ENCODE measurements at regions not wholly inside any gene's neighbourhood (a gene's known extent, or its start where the extent isn't known, plus 50 kb on each side); places are given as distances from the start of the nearest gene placed in this dataset.
"Not testable (repeated sequence)": the region's sequence is repeated elsewhere in the genome, so short reads cannot be mapped to it uniquely, and the experiment has no call there.

GRCh38 chr13:25018729-25019115, 77.2 kb upstream of the PABPC3 start:
- Histone ChIP-seq H3K4me3 (ENCODE audit: control insufficient read depth in 2 of 3, extremely low read depth in 1 of 3, insufficient read depth in 2 of 3, low read depth in 1 of 3, low read length in 3 of 3) (no peak overlapping the region), H2AFZ (ENCODE audit: control insufficient read depth, low read length) (no peak overlapping the region), H3K36me3 (ENCODE audit: control insufficient read depth in 2 of 2, extremely low read depth in 1 of 2, insufficient read depth in 2 of 2, low read length in 2 of 2) (no peaks in the 10 kb centered on the region), H3K27ac (ENCODE audit: control insufficient read depth, insufficient read depth, low read length) (no peak overlapping the region), H3K9me3 (ENCODE audit: control insufficient read depth, low read depth, low read length) (no peaks in the 10 kb centered on the region), H3K4me1 (ENCODE audit: control insufficient read depth, extremely low read depth, insufficient read depth, low read length) (no peaks in the 10 kb centered on the region), H3K27me3 (ENCODE audit: control insufficient read depth, extremely low read depth, insufficient read depth, low read length) (peaks cover 22% of the 10 kb centered on the region), H3K9ac (ENCODE audit: control insufficient read depth, extremely low read depth, insufficient read depth, low read length) (no peak overlapping the region), H4K20me1 (ENCODE audit: control insufficient read depth, extremely low read depth, insufficient read depth, low read length) (no peaks in the 10 kb centered on the region), H3K79me2 (ENCODE audit: control insufficient read depth, insufficient read depth, low read length) (no peaks in the 10 kb centered on the region), H3K9me1 (ENCODE audit: control insufficient read depth, extremely low read depth, insufficient read depth, low read length) (no peaks in the 10 kb centered on the region), H3K4me2 (ENCODE audit: control insufficient read depth, extremely low read depth, insufficient read depth, low read depth, low read length) (no peak overlapping the region)
- FAIRE-seq (no peak), DNase-seq (ENCODE audit: low read depth, low spot score) (no peak)
- dilution Hi-C loops (cut with MboI; ENCODE audit: extremely low pct_ligation_motif_present, low sequenced_read_pairs), result no loop called here
- TF ChIP-seq EZH2 (IDR thresholded peaks at IDR 0.05; ENCODE audit: low read length) (peak; percentile 51), CTCF (optimal IDR thresholded peaks at IDR 0.05 in 1 of 3, IDR thresholded peaks at IDR 0.05 in 1 of 3, conservative IDR thresholded peaks at IDR 0.05 in 1 of 3; ENCODE audit: extremely low read depth in 1 of 3, insufficient read depth in 2 of 3, low read length in 3 of 3) (no peak)

- H3K36me3 ChIP-seq (ENCODE audit: control insufficient read depth in 2 of 2, extremely low read depth in 1 of 2, insufficient read depth in 2 of 2, low read length in 2 of 2); H3K4me1 ChIP-seq (ENCODE audit: control insufficient read depth, extremely low read depth, insufficient read depth, low read length); dilution Hi-C loops (cut with MboI; ENCODE audit: extremely low pct_ligation_motif_present, low sequenced_read_pairs); H3K4me2 ChIP-seq (ENCODE audit: control insufficient read depth, extremely low read depth, insufficient read depth, low read depth, low read length); DNase-seq (ENCODE audit: low read depth, low spot score); H4K20me1 ChIP-seq (ENCODE audit: control insufficient read depth, extremely low read depth, insufficient read depth, low read length); H3K79me2 ChIP-seq (ENCODE audit: control insufficient read depth, insufficient read depth, low read length); H2AFZ ChIP-seq (ENCODE audit: control insufficient read depth, low read length); FAIRE-seq; H3K9me1 ChIP-seq (ENCODE audit: control insufficient read depth, extremely low read depth, insufficient read depth, low read length); H3K9ac ChIP-seq (ENCODE audit: control insufficient read depth, extremely low read depth, insufficient read depth, low read length); H3K27ac ChIP-seq (ENCODE audit: control insufficient read depth, insufficient read depth, low read length); H3K4me3 ChIP-seq (ENCODE audit: control insufficient read depth in 2 of 3, extremely low read depth in 1 of 3, insufficient read depth in 2 of 3, low read depth in 1 of 3, low read length in 3 of 3); H3K9me3 ChIP-seq (ENCODE audit: control insufficient read depth, low read depth, low read length): not testable (repeated sequence)
- peaks cover 28% of the 10 kb centered on the region for H3K27me3 ChIP-seq (ENCODE audit: control insufficient read depth, extremely low read depth, insufficient read depth, low read length)
Observed at GRCh38 chr13:25019741-25020140, 76.2 kb upstream of the PABPC3 start.

GRCh38 chr13:25024175-25024574, 71.8 kb upstream of the PABPC3 start:
- dilution Hi-C loops (cut with MboI; ENCODE audit: extremely low pct_ligation_motif_present, low sequenced_read_pairs), result no loop called here
- Histone ChIP-seq H3K27me3 (ENCODE audit: control insufficient read depth, extremely low read depth, insufficient read depth, low read length) (peaks cover 10% of the 10 kb centered on the region), H3K4me1 (ENCODE audit: control insufficient read depth, extremely low read depth, insufficient read depth, low read length) (no peaks in the 10 kb centered on the region), H4K20me1 (ENCODE audit: control insufficient read depth, extremely low read depth, insufficient read depth, low read length) (no peaks in the 10 kb centered on the region), H3K9me3 (ENCODE audit: control insufficient read depth, low read depth, low read length) (no peaks in the 10 kb centered on the region), H3K36me3 (ENCODE audit: control insufficient read depth in 2 of 2, extremely low read depth in 1 of 2, insufficient read depth in 2 of 2, low read length in 2 of 2) (no peaks in the 10 kb centered on the region), H3K4me3 (ENCODE audit: control insufficient read depth in 2 of 3, extremely low read depth in 1 of 3, insufficient read depth in 2 of 3, low read depth in 1 of 3, low read length in 3 of 3) (no peak overlapping the region), H3K4me2 (ENCODE audit: control insufficient read depth, extremely low read depth, insufficient read depth, low read depth, low read length) (no peak overlapping the region), H3K27ac (ENCODE audit: control insufficient read depth, insufficient read depth, low read length) (no peak overlapping the region), H2AFZ (ENCODE audit: control insufficient read depth, low read length) (no peak overlapping the region), H3K9me1 (ENCODE audit: control insufficient read depth, extremely low read depth, insufficient read depth, low read length) (no peaks in the 10 kb centered on the region), H3K79me2 (ENCODE audit: control insufficient read depth, insufficient read depth, low read length) (no peaks in the 10 kb centered on the region), H3K9ac (ENCODE audit: control insufficient read depth, extremely low read depth, insufficient read depth, low read length) (no peak overlapping the region)
- no peak for TF ChIP-seq EZH2 (IDR thresholded peaks at IDR 0.05; ENCODE audit: low read length)
- FAIRE-seq (no peak), DNase-seq (ENCODE audit: low read depth, low spot score) (no peak)
